DMS153 treated with DMSO at 0.1 percent for 48 hours (cell line): ENCODE measurements at regions not wholly inside any gene's neighbourhood (a gene's known extent, or its start where the extent isn't known, plus 50 kb on each side); places are given as distances from the start of the nearest gene placed in this dataset.

ENCODE experiments used
- DNase-seq: peaks from one replicate; lab custom pipeline; 2025; ENCODE audit not compliant: unreplicated experiment; lab: John Stamatoyannopoulos, UW

- DNase-seq, result no peak
Measured at GRCh38 chr6:168228676-168229367, 90.8 kb downstream of the DACT2 start.

GRCh38 chr6:168227840-168228239, 91.7 kb downstream of the DACT2 start:
- no peak for DNase-seq

- DNase-seq, result no peak
Measured at GRCh38 chr6:168226902-168227318, 92.7 kb downstream of the DACT2 start.

- no peak for DNase-seq
Measured at GRCh38 chr6:168226061-168226752, 93.4 kb downstream of the DACT2 start.

DNA sequence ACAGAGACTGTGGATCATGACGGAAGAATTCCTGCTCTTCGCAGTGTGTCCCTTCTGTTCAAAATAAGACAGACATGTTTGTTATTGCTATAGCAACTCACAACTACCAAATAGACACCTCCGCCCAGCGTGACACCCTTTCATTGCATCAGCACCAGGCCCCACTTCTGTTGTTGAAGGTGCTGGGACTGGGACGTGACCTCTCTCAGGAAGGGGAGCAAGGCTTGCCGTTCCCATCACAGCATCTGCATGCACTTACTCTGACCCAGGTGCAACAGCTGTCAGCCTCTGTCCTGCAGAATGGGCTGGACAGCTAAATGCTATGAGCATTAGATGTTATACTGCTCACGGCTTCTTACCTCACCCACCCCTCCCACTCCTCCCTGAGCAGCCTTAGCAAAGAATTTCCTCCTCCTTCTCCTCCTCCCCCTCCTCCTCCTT, 94.1 kb downstream of the DACT2 start:
- no peak for DNase-seq

- DNase-seq, result no peak
Measured at GRCh38 chr6:168223755-168224154, 95.8 kb downstream of the DACT2 start.

DNA sequence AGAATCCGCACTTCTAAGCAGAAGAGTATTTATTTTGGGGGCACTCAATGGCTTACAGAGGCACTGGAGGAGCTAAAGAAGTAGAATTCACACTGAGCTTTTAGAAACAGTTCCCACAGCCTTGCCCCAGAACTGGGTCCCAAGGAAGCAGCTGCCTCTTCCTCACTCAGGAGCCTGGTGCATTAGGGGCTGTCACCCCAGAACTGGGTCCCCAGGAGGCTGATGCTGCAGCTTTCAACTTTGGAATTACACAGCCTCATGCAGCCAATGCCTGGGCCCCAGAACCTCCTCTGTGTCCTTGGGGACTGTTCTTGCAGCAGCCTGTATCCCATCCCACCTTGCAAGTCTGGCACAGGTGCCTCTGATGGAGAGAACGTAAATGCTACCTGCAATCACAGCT, 96.4 kb downstream of the DACT2 start:
- DNase-seq, result no peak

DNA sequence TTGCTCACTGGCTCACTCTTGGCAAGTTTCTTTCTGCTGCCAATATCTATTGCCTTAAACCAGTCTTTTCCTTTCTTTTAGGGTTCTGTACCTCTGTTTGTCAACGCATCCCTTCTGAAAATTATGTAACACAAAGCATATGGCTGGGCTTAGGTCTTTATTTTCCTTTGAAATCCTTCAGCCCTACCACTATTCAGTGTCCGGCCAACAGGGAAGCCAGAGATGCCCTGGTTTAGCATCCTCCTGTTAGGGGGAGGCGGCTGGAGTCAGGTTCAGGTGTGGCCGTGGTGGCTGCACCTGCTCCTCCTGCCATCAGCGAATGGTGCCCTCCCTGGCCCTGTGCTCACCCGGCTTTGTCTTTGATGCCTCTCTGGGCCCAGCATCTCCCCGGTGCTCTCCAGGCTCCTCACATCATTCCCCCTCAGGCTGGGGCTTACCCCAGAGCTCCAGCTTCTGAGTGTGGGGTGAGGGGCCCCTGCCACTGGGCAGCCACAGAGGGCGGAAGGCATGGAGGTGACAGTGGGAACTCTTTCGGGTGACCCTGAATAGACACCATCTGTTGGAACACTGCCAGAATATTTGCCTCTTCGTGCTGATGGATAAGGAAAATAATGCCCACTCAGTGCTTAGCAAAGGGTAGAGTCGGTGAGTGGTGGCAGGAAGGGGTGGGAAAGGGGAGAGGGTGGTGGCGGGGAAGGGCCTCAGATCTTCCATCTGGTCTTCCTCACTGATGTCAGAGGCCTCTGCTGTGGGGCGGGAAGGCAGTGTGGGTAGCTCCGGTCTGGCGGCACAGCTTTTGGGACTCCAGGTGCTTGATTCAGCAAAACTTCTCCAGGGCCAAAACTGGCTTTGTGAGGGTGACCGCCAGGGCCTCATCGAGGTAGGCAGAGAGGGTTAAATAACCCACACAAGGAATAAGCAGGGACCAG, 97.2 kb downstream of the DACT2 start:
- DNase-seq, result no peak

- no peak for DNase-seq
Measured at GRCh38 chr6:168221497-168222079, 98.0 kb downstream of the DACT2 start.

DNA sequence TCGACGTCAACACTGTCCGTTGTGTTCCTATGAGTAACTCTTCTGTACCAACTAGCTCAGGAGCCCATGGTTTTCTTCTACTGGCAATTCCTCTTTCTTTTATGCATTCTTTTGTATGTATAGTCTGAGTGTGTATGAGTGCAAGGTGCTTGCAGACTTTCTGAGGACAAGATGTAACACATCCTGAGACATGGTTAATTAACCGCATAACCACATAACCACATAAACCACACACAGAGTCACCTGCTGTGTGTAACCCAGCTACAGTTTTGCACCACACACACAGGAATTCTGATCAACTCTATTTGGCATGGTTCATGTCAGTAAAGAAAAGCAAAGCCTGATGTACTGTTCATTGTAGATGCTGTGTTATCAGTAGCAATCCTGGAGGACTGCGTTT, 98.6 kb downstream of the DACT2 start:
- DNase-seq, result no peak

DNA sequence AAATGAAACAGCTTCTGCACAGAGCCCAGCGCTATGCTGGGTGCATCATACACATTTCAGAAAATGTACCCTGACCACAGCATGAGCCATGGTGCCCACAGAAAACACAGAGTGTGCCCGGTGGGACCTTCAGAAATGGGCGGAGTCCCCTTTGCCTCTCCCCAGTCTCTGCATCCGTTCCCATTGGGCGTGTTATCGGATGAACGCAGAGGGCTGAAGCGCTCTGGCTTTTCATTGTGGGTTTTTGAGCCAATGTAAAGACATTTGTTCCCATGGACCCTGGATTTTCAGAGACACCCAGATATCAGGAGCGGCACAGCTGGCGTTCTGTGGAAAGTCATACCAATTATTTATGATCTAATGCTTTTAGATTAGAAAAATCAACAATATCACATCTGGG, 99.8 kb downstream of the DACT2 start:
- DNase-seq, result no peak

GRCh38 chr6:168218785-168219566, 100.6 kb downstream of the DACT2 start:
- peak; percentile 31 for DNase-seq

GRCh38 chr6:168217880-168218537, 101.6 kb downstream of the DACT2 start:
- DNase-seq, result peak; percentile 67

DNA sequence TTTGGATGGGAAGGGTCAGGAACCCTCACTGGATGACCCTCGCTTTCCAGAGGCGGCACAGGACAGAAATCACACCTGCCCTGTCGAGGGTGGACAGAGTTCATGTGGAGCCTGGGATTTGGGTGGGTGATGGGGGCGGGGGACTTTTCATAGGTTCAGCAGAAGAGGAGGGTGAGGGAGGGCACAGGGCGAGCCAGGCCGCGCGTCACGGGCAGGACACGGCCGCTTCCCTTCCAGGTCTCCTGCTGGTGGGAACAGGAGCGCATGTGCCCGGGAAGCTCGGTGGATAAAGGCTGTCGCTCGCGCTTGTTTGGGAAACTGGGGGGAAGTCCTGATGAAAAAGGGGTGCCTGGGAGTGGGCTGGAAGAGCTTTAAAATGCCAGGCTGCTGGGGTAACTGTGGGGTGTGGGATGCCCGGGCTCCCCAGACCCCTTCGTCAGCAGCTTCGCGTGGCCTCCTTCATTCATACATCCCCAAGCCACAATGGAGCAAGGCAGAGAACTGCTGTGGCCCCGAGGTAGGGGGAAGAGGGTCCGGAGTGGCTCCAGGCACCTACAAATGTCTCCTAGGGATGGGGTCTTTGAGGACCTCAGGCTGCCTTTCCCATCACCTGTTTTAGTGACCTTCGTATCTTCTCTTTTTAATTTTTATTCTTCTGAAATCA, 102.2 kb downstream of the DACT2 start:
- DNase-seq, result no peak

- no peak for DNase-seq
Measured at GRCh38 chr6:168216751-168217191, 102.8 kb downstream of the DACT2 start.

DNA sequence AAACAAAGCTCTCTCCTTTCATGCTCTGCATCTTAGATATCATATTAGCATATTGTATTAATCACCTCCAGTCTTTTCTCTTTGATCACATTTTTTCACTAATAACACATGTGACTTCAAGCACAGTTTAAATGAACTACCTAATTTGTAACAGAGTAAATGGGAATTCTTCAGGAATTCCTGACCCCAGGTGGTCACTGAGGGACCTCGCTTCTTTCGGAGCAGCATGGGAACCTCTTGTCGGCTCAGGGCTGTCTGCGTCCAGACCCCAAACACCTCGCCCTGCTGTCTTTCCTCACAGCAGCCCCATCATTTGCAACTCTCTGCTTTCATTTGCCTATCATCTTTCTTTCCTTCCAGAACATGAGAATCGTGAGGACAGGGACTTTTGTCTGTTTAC, 103.5 kb downstream of the DACT2 start:
- DNase-seq, result no peak

DNA sequence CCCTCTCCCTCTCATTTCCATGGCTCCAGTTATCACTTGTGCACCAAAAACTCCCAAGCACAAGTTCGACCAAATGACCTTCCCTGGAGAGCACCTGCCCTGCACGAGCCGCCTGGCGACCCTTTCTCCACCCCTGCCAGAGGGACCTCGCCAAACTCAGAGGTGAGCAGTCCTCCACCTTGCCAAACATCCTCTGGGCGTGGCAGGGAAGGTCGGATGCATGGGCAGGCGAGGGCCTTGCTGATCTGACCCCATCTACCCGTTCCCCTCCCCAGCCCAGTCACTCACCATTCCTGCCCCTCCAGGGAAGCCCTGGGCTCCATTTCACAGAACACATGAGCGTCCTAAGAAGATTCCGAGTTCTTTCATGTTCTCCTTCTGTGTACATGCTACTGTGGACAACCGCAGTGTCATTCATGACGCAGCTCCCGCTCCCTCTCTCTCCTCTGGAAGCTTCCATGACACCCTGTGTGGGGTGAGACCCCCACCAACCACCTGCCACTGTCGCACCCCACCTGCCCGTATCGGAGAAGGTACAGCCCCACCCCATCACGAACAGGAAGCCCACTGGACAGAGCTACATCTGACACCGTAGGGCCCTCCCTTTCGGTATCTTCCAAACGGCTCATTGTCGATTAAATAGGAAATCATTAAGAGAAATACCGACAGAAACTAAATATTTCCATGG, 104.3 kb downstream of the DACT2 start:
- no peak for DNase-seq

- DNase-seq, result no peak
Measured at GRCh38 chr6:168214586-168215104, 104.9 kb downstream of the DACT2 start.

- DNase-seq, result no peak
Measured at GRCh38 chr6:168213121-168213524, 106.5 kb downstream of the DACT2 start.
